Ascending aorta (tissue), 2 donors: ENCODE measurements at regions not wholly inside any gene's neighbourhood (a gene's known extent, or its start where the extent isn't known, plus 50 kb on each side); places are given as distances from the start of the nearest gene placed in this dataset.

Experiments
- DNase-seq, 2 donors: peaks; one replicate each; pipeline ENCODE4 v3.0.0-alpha.2; 2019; ENCODE audit warnings: low spot score in 2 of 2
- H3K27ac ChIP-seq, 2 donors: fragments of 200-600 bp; sonication (generic); one replicate each; pipeline ENCODE4 v1.5.1; 2016 to 2017; ENCODE audit warnings: mild to moderate bottlenecking in 1 of 2
- H3K27me3 ChIP-seq: fragments of 200-600 bp; sonication (generic); one replicate; pipeline ENCODE4 v1.5.1; 2017
- H3K36me3 ChIP-seq, 2 donors: fragments of 200-600 bp; sonication (generic); one replicate each; pipeline ENCODE4 v1.5.1; 2016
- H3K4me1 ChIP-seq, 2 donors: fragments of 200-600 bp; sonication (generic); one replicate each; pipeline ENCODE4 v1.5.1; 2016 to 2017; ENCODE audit warnings: mild to moderate bottlenecking in 1 of 2
- H3K4me3 ChIP-seq, 2 donors: fragments of 200-600 bp; sonication (generic); one replicate each; pipeline ENCODE4 v1.5.1; 2016 to 2017; ENCODE audit warnings: mild to moderate bottlenecking in 1 of 2
- H3K9me3 ChIP-seq, 2 donors: fragments of 200-600 bp; sonication (generic); one replicate each; pipeline ENCODE4 v1.5.1; 2016
- CTCF ChIP-seq, 3 experiments: fragments of 200-600 bp in 2 of 3; fragments of 450-650 bp in 1 of 3; sonication (generic) in 2 of 3; IDR thresholded peaks; one replicate each; pipeline ENCODE4 v1.5.1; 2016 to 2019; ENCODE audit warnings: antibody characterized with exemption in 3 of 3, mild to moderate bottlenecking in 1 of 3, moderate library complexity in 1 of 3
- intact Hi-C: fragments of 100-400 bp; cut with DNase I; formaldehyde crosslinking; loops from one replicate; pipeline ENCODE4 v1.15.1; 2023

GRCh38 chr2:136351684-136352083 is 233.7 kb upstream of the CXCR4 start:
- H3K4me1 ChIP-seq: no peaks in the 10 kb centered on the region
- H3K27me3 ChIP-seq: no peaks in the 10 kb centered on the region
- no peak overlapping the region for H3K27ac ChIP-seq
- intact Hi-C loops: no loop called here
- H3K36me3 ChIP-seq: no peaks in the 10 kb centered on the region
- no peak for TF ChIP-seq CTCF (IDR thresholded peaks at IDR 0.05)
- no peaks in the 10 kb centered on the region for H3K9me3 ChIP-seq
- no peak overlapping the region for H3K4me3 ChIP-seq
- DNase-seq: no peak

GRCh38 chr2:136347981-136348380 is 230.0 kb upstream of the CXCR4 start:
- DNase-seq: no peak
- TF ChIP-seq CTCF (IDR thresholded peaks at IDR 0.05): no peak
- no peaks in the 10 kb centered on the region for H3K36me3 ChIP-seq
- H3K4me1 ChIP-seq: no peaks in the 10 kb centered on the region
- intact Hi-C loops: no loop called here
- no peaks in the 10 kb centered on the region for H3K9me3 ChIP-seq
- no peak overlapping the region for H3K4me3 ChIP-seq
- no peak overlapping the region for H3K27ac ChIP-seq
- no peaks in the 10 kb centered on the region for H3K27me3 ChIP-seq

GRCh38 chr2:136344339-136344738 is 226.4 kb upstream of the CXCR4 start:
- DNase-seq: no peak
- H3K27me3 ChIP-seq: no peaks in the 10 kb centered on the region
- H3K4me1 ChIP-seq: no peaks in the 10 kb centered on the region
- TF ChIP-seq CTCF (IDR thresholded peaks at IDR 0.05): no peak
- H3K27ac ChIP-seq: no peak overlapping the region
- no peaks in the 10 kb centered on the region for H3K9me3 ChIP-seq
- H3K36me3 ChIP-seq: no peaks in the 10 kb centered on the region
- intact Hi-C loops: no loop called here
- H3K4me3 ChIP-seq: no peak overlapping the region

- no peaks in the 10 kb centered on the region for H3K9me3 ChIP-seq
- H3K4me1 ChIP-seq: no peaks in the 10 kb centered on the region
- intact Hi-C loops: no loop called here
- H3K36me3 ChIP-seq: no peaks in the 10 kb centered on the region
- no peak for DNase-seq
- H3K27me3 ChIP-seq: no peaks in the 10 kb centered on the region
- H3K4me3 ChIP-seq: no peak overlapping the region
- H3K27ac ChIP-seq: no peak overlapping the region
- no peak for TF ChIP-seq CTCF (IDR thresholded peaks at IDR 0.05)
Measured at GRCh38 chr2:136342138-136342537, 224.2 kb upstream of the CXCR4 start.

- no peak for TF ChIP-seq CTCF (IDR thresholded peaks at IDR 0.05)
- intact Hi-C loops: no loop called here
- no peaks in the 10 kb centered on the region for H3K36me3 ChIP-seq
- DNase-seq: no peak
- no peaks in the 10 kb centered on the region for H3K4me1 ChIP-seq
- H3K27me3 ChIP-seq: no peaks in the 10 kb centered on the region
- H3K27ac ChIP-seq: no peak overlapping the region
- H3K4me3 ChIP-seq: no peak overlapping the region
- no peaks in the 10 kb centered on the region for H3K9me3 ChIP-seq
Measured at GRCh38 chr2:136334967-136335366, 217.0 kb upstream of the CXCR4 start.

- Histone ChIP-seq H3K4me1 (no peaks in the 10 kb centered on the region), H3K36me3 (no peaks in the 10 kb centered on the region), H3K27ac (no peak overlapping the region), H3K27me3 (no peaks in the 10 kb centered on the region), H3K9me3 (no peaks in the 10 kb centered on the region), H3K4me3 (no peak overlapping the region)
- no peak for DNase-seq
- TF ChIP-seq CTCF (IDR thresholded peaks at IDR 0.05): no peak
- intact Hi-C loops: no loop called here
Measured at GRCh38 chr2:136332436-136333095, 214.6 kb upstream of the CXCR4 start.
